Activated T-helper 17 cell treated with anti-CD3 and anti-CD28 coated beads, Interleukin-2, amount 50 U/mL, for 72 hours (primary cell): ENCODE measurements at regions not wholly inside any gene's neighbourhood (a gene's known extent, or its start where the extent isn't known, plus 50 kb on each side); places are given as distances from the start of the nearest gene placed in this dataset.

ENCODE experiments used
- ATAC-seq: fragments of 150-1000 bp; cut with Tn5 transposase; replicated peaks from 2 replicates; pipeline ENCODE4 v1.10.0; 2021; ENCODE audit warnings: mild to moderate bottlenecking, moderate library complexity
- H3K27ac Mint-ChIP-seq: one replicate; pipeline ENCODE4 v1.8.0; 2022; ENCODE audit warnings: mixed read lengths
- H3K27me3 Mint-ChIP-seq: one replicate; pipeline ENCODE4 v1.8.0; 2022; ENCODE audit warnings: mixed read lengths
- H3K36me3 Mint-ChIP-seq: one replicate; pipeline ENCODE4 v1.8.0; 2022; ENCODE audit warnings: low read depth, mild to moderate bottlenecking, mixed read lengths
- H3K4me1 Mint-ChIP-seq: one replicate; pipeline ENCODE4 v1.8.0; 2022; ENCODE audit warnings: mixed read lengths
- H3K4me3 Mint-ChIP-seq: one replicate; pipeline ENCODE4 v1.8.0; 2022; ENCODE audit warnings: mild to moderate bottlenecking, mixed read lengths
- H3K9me3 Mint-ChIP-seq: one replicate; pipeline ENCODE4 v1.8.0; 2022; ENCODE audit warnings: mixed read lengths

GRCh38 chr14:98070536-98070935 is 1201.5 kb downstream of the BCL11B start:
- Mint-ChIP-seq H3K27ac (no peak overlapping the region), H3K27me3 (no peaks in the 10 kb centered on the region), H3K9me3 (no peaks in the 10 kb centered on the region), H3K4me1 (no peaks in the 10 kb centered on the region), H3K36me3 (no peaks in the 10 kb centered on the region), H3K4me3 (no peak overlapping the region)
- ATAC-seq, result no peak

- H3K27me3 Mint-ChIP-seq, result no peaks in the 10 kb centered on the region
- no peaks in the 10 kb centered on the region for H3K9me3 Mint-ChIP-seq
- no peaks in the 10 kb centered on the region for H3K4me1 Mint-ChIP-seq
- H3K36me3 Mint-ChIP-seq, result no peaks in the 10 kb centered on the region
- no peak for ATAC-seq
- H3K4me3 Mint-ChIP-seq, result no peak overlapping the region
- no peak overlapping the region for H3K27ac Mint-ChIP-seq
Observed at GRCh38 chr14:98074111-98074510, 1197.9 kb downstream of the BCL11B start.

- H3K4me3 Mint-ChIP-seq, result no peak overlapping the region
Observed at GRCh38 chr14:98077176-98077575, 1194.8 kb downstream of the BCL11B start.

GRCh38 chr14:98082833-98083232 is 1189.2 kb downstream of the BCL11B start:
- Mint-ChIP-seq H3K27ac (no peak overlapping the region), H3K9me3 (no peaks in the 10 kb centered on the region), H3K4me1 (no peaks in the 10 kb centered on the region), H3K4me3 (no peak overlapping the region), H3K36me3 (no peaks in the 10 kb centered on the region), H3K27me3 (no peaks in the 10 kb centered on the region)
- ATAC-seq, result no peak

More at GRCh38 chr14:98077176-98077575, 1194.8 kb downstream of the BCL11B start:
- no peaks in the 10 kb centered on the region for H3K4me1 Mint-ChIP-seq
- H3K9me3 Mint-ChIP-seq, result no peaks in the 10 kb centered on the region
- no peaks in the 10 kb centered on the region for H3K36me3 Mint-ChIP-seq
- no peaks in the 10 kb centered on the region for H3K27me3 Mint-ChIP-seq
- ATAC-seq, result no peak
- peak overlapping the region; percentile 1 for H3K27ac Mint-ChIP-seq

GRCh38 chr14:98085751-98086150 is 1186.2 kb downstream of the BCL11B start:
- no peaks in the 10 kb centered on the region for H3K27me3 Mint-ChIP-seq
- ATAC-seq, result no peak
- no peak overlapping the region for H3K4me3 Mint-ChIP-seq
- H3K27ac Mint-ChIP-seq, result no peak overlapping the region
- H3K4me1 Mint-ChIP-seq, result no peaks in the 10 kb centered on the region
- no peaks in the 10 kb centered on the region for H3K9me3 Mint-ChIP-seq
- H3K36me3 Mint-ChIP-seq, result no peaks in the 10 kb centered on the region

- ATAC-seq, result no peak
- H3K9me3 Mint-ChIP-seq, result peaks cover 8% of the 10 kb centered on the region
- H3K4me1 Mint-ChIP-seq, result peaks cover 5% of the 10 kb centered on the region
- H3K4me3 Mint-ChIP-seq, result no peak overlapping the region
- H3K36me3 Mint-ChIP-seq, result no peaks in the 10 kb centered on the region
- peaks cover 4% of the 10 kb centered on the region for H3K27me3 Mint-ChIP-seq
- H3K27ac Mint-ChIP-seq, result no peak overlapping the region
Observed at GRCh38 chr14:98093111-98093510, 1178.9 kb downstream of the BCL11B start.

GRCh38 chr14:98099527-98099926 is 1172.5 kb downstream of the BCL11B start:
- peak overlapping the region; percentile 68 for H3K27ac Mint-ChIP-seq
- H3K9me3 Mint-ChIP-seq, result peaks cover 4% of the 10 kb centered on the region
- H3K4me3 Mint-ChIP-seq, result peak overlapping the region; percentile 4
- H3K27me3 Mint-ChIP-seq, result peaks cover 4% of the 10 kb centered on the region
- ATAC-seq, result peak; percentile 94
- H3K4me1 Mint-ChIP-seq, result peaks cover 12% of the 10 kb centered on the region
- no peaks in the 10 kb centered on the region for H3K36me3 Mint-ChIP-seq

- H3K4me1 Mint-ChIP-seq, result peaks cover 12% of the 10 kb centered on the region
- H3K9me3 Mint-ChIP-seq, result peaks cover 4% of the 10 kb centered on the region
- H3K27me3 Mint-ChIP-seq, result peaks cover 1% of the 10 kb centered on the region
- no peaks in the 10 kb centered on the region for H3K36me3 Mint-ChIP-seq
- H3K27ac Mint-ChIP-seq, result no peak overlapping the region
- H3K4me3 Mint-ChIP-seq, result no peak overlapping the region
- ATAC-seq, result peak; percentile 39
Observed at GRCh38 chr14:98101323-98101722, 1170.7 kb downstream of the BCL11B start.

- H3K4me1 Mint-ChIP-seq, result peaks cover 9% of the 10 kb centered on the region
- H3K9me3 Mint-ChIP-seq, result peaks cover 4% of the 10 kb centered on the region
- H3K36me3 Mint-ChIP-seq, result no peaks in the 10 kb centered on the region
- no peak for ATAC-seq
- H3K4me3 Mint-ChIP-seq, result no peak overlapping the region
- no peaks in the 10 kb centered on the region for H3K27me3 Mint-ChIP-seq
- no peak overlapping the region for H3K27ac Mint-ChIP-seq
Observed at GRCh38 chr14:98103705-98104104, 1168.3 kb downstream of the BCL11B start.

- H3K27me3 Mint-ChIP-seq, result no peaks in the 10 kb centered on the region
- H3K36me3 Mint-ChIP-seq, result no peaks in the 10 kb centered on the region
- ATAC-seq, result no peak
- H3K4me1 Mint-ChIP-seq, result peaks cover 4% of the 10 kb centered on the region
- H3K27ac Mint-ChIP-seq, result no peak overlapping the region
- no peaks in the 10 kb centered on the region for H3K9me3 Mint-ChIP-seq
- no peak overlapping the region for H3K4me3 Mint-ChIP-seq
Observed at GRCh38 chr14:98109326-98109725, 1162.7 kb downstream of the BCL11B start.

GRCh38 chr14:98112194-98112780 is 1159.7 kb downstream of the BCL11B start:
- H3K9me3 Mint-ChIP-seq, result no peaks in the 10 kb centered on the region
- H3K4me3 Mint-ChIP-seq, result no peak overlapping the region
- H3K27me3 Mint-ChIP-seq, result no peaks in the 10 kb centered on the region
- no peaks in the 10 kb centered on the region for H3K36me3 Mint-ChIP-seq
- peaks cover 4% of the 10 kb centered on the region for H3K4me1 Mint-ChIP-seq
- H3K27ac Mint-ChIP-seq, result no peak overlapping the region
- ATAC-seq, result peak; percentile 67

- ATAC-seq, result peak; percentile 43
- Mint-ChIP-seq H3K27me3 (no peaks in the 10 kb centered on the region), H3K36me3 (no peaks in the 10 kb centered on the region)
Observed at GRCh38 chr14:98114122-98114895, 1157.7 kb downstream of the BCL11B start.

GRCh38 chr14:98114946-98115345 is 1157.1 kb downstream of the BCL11B start:
- H3K9me3 Mint-ChIP-seq, result no peaks in the 10 kb centered on the region

More at GRCh38 chr14:98114122-98114895, 1157.7 kb downstream of the BCL11B start:
- Mint-ChIP-seq H3K4me1 (peaks cover 4% of the 10 kb centered on the region), H3K9me3 (no peaks in the 10 kb centered on the region), H3K27ac (peak overlapping the region; percentile 58), H3K4me3 (no peak overlapping the region)

GRCh38 chr14:98118749-98119148 is 1153.2 kb downstream of the BCL11B start:
- Mint-ChIP-seq H3K4me1 (peaks cover 15% of the 10 kb centered on the region), H3K36me3 (no peaks in the 10 kb centered on the region), H3K4me3 (no peak overlapping the region), H3K9me3 (peaks cover 3% of the 10 kb centered on the region), H3K27ac (no peak overlapping the region), H3K27me3 (no peaks in the 10 kb centered on the region)
- ATAC-seq, result no peak

More at GRCh38 chr14:98114946-98115345, 1157.1 kb downstream of the BCL11B start:
- H3K36me3 Mint-ChIP-seq, result no peaks in the 10 kb centered on the region
- no peak overlapping the region for H3K4me3 Mint-ChIP-seq
- no peaks in the 10 kb centered on the region for H3K27me3 Mint-ChIP-seq
- ATAC-seq, result no peak
- peak overlapping the region; percentile 9 for H3K27ac Mint-ChIP-seq
- peaks cover 4% of the 10 kb centered on the region for H3K4me1 Mint-ChIP-seq

- Mint-ChIP-seq H3K9me3 (peaks cover 9% of the 10 kb centered on the region), H3K27me3 (no peaks in the 10 kb centered on the region), H3K4me1 (peaks cover 11% of the 10 kb centered on the region), H3K27ac (no peak overlapping the region), H3K4me3 (no peak overlapping the region), H3K36me3 (no peaks in the 10 kb centered on the region)
- ATAC-seq, result peak; percentile 58
Observed at GRCh38 chr14:98119739-98120138, 1152.3 kb downstream of the BCL11B start.
